ENCODE measurements at regions not wholly inside any gene's neighbourhood (a gene's known extent, or its start where the extent isn't known, plus 50 kb on each side); places are given as distances from the start of the nearest gene placed in this dataset.

DNA sequence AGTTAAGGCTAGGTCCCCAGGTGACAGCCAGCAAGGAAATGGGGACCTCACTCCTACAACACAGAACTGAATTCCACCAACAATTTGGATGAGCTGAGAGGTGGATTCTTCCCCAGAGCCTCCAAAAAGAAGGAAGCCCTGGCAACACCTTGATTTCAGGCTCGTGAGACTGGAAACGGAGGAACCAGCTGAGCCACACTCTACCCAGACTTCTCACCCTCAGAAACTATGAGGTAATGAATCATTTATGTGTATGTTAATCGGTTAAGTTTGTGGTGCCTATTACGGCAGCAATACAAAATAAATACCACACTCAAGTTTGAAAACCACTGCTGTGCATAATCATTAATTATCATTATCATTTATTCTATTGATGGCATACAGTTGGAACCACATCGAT is 532.4 kb upstream of the ANKRD30A start:
- no peak for TF ChIP-seq POLR2AphosphoS5 (IDR thresholded peaks at IDR 0.05; ENCODE audit: low read length)
- TF ChIP-seq ZNF207 (IDR thresholded peaks at IDR 0.05; ENCODE audit: borderline replicate concordance), result no peak
- TF ChIP-seq EED (IDR thresholded peaks at IDR 0.05; ENCODE audit: low read depth), result no peak
- TF ChIP-seq, protein P1, sequence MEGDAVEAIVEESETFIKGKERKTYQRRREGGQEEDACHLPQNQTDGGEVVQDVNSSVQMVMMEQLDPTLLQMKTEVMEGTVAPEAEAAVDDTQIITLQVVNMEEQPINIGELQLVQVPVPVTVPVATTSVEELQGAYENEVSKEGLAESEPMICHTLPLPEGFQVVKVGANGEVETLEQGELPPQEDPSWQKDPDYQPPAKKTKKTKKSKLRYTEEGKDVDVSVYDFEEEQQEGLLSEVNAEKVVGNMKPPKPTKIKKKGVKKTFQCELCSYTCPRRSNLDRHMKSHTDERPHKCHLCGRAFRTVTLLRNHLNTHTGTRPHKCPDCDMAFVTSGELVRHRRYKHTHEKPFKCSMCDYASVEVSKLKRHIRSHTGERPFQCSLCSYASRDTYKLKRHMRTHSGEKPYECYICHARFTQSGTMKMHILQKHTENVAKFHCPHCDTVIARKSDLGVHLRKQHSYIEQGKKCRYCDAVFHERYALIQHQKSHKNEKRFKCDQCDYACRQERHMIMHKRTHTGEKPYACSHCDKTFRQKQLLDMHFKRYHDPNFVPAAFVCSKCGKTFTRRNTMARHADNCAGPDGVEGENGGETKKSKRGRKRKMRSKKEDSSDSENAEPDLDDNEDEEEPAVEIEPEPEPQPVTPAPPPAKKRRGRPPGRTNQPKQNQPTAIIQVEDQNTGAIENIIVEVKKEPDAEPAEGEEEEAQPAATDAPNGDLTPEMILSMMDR (IDR thresholded peaks at IDR 0.05 in 2 of 3, conservative IDR thresholded peaks at IDR 0.05 in 1 of 3; ENCODE audit: control insufficient read depth in 2 of 3, extremely low read depth in 1 of 3, insufficient read depth in 1 of 3, low read depth in 3 of 3, low read length in 3 of 3), result no peak
- TF ChIP-seq EZH2 (IDR thresholded peaks at IDR 0.05; ENCODE audit: borderline replicate concordance, control insufficient read depth, low read depth, low read length), result no peak
- TF ChIP-seq TAF1 (IDR thresholded peaks at IDR 0.05; ENCODE audit: borderline replicate concordance, low read depth, low read length), result no peak
